ENCODE measurements at regions not wholly inside any gene's neighbourhood (a gene's known extent, or its start where the extent isn't known, plus 50 kb on each side); places are given as distances from the start of the nearest gene placed in this dataset.

GRCh38 chr3:176431991-176432390 is 765.3 kb downstream of the TBL1XR1 start:
- no peak for DNase-seq (ENCODE audit: low spot score)
- in situ Hi-C loops (cut with MboI; ENCODE audit: low sequenced_read_pairs, unreplicated experiment): no loop called here
- TF ChIP-seq, protein P1, sequence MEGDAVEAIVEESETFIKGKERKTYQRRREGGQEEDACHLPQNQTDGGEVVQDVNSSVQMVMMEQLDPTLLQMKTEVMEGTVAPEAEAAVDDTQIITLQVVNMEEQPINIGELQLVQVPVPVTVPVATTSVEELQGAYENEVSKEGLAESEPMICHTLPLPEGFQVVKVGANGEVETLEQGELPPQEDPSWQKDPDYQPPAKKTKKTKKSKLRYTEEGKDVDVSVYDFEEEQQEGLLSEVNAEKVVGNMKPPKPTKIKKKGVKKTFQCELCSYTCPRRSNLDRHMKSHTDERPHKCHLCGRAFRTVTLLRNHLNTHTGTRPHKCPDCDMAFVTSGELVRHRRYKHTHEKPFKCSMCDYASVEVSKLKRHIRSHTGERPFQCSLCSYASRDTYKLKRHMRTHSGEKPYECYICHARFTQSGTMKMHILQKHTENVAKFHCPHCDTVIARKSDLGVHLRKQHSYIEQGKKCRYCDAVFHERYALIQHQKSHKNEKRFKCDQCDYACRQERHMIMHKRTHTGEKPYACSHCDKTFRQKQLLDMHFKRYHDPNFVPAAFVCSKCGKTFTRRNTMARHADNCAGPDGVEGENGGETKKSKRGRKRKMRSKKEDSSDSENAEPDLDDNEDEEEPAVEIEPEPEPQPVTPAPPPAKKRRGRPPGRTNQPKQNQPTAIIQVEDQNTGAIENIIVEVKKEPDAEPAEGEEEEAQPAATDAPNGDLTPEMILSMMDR (IDR thresholded peaks at IDR 0.05; ENCODE audit: borderline replicate concordance, control extremely low read depth, extremely low read depth, insufficient read depth, missing control alignments): no peak

GRCh38 chr3:176431038-176431418 is 766.3 kb downstream of the TBL1XR1 start:
- in situ Hi-C loops (cut with MboI; ENCODE audit: low sequenced_read_pairs, unreplicated experiment): no loop called here
- TF ChIP-seq, protein P1 (IDR thresholded peaks at IDR 0.05; ENCODE audit: borderline replicate concordance, control extremely low read depth, extremely low read depth, insufficient read depth, missing control alignments): no peak
- DNase-seq (ENCODE audit: low spot score): no peak

DNA sequence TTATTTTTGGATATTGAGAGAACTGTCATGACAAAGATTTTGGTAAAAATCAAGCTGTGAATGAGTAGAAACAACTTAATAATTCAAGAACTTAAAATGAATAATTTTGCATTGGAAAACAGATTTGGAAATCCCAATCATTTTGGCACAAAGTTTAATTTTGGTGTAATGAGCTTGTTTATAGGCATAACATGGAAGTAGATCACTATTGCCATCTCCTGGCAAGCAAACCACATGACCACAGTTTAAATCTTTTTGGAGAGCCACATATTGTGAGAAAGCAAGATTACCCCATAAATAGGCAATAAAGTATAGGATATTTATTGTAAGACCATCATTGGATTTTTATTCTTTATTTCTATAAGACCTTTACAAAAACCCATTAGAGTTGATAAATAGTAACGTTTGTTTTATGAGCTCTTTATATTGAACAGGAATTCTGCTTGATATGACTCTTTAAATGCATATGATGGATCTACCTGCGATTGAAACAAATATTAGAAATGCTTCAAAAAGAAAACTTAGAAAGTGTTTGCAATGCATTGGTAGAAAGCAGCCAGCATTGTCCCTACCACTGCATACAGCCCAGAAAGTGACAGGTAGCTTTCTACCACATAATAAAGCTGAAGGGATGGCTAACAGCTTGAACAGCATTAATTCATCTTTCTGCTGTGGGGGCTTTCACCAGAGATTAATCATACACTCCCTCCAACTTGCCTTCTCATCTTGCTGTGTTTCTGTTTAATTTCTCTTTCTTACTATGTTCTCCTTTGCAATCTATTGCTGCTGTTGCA is 766.8 kb downstream of the TBL1XR1 start:
- no peak for DNase-seq (ENCODE audit: low spot score)
- TF ChIP-seq, protein P1 (IDR thresholded peaks at IDR 0.05; ENCODE audit: borderline replicate concordance, control extremely low read depth, extremely low read depth, insufficient read depth, missing control alignments): peak; percentile 39
- in situ Hi-C loops (cut with MboI; ENCODE audit: low sequenced_read_pairs, unreplicated experiment): no loop called here

GRCh38 chr3:176428552-176428951 is 768.7 kb downstream of the TBL1XR1 start:
- in situ Hi-C loops (cut with MboI; ENCODE audit: low sequenced_read_pairs, unreplicated experiment): no loop called here
- TF ChIP-seq, protein P1 (IDR thresholded peaks at IDR 0.05; ENCODE audit: borderline replicate concordance, control extremely low read depth, extremely low read depth, insufficient read depth, missing control alignments): no peak
- no peak for DNase-seq (ENCODE audit: low spot score)

- in situ Hi-C loops (cut with MboI; ENCODE audit: low sequenced_read_pairs, unreplicated experiment): no loop called here
- TF ChIP-seq, protein P1 (IDR thresholded peaks at IDR 0.05; ENCODE audit: borderline replicate concordance, control extremely low read depth, extremely low read depth, insufficient read depth, missing control alignments): no peak
- DNase-seq (ENCODE audit: low spot score): no peak
These were observed 770.9 kb downstream of the TBL1XR1 start for GRCh38 chr3:176426371-176426770.

GRCh38 chr3:176416870-176417269 is 780.4 kb downstream of the TBL1XR1 start:
- in situ Hi-C loops (cut with MboI; ENCODE audit: low sequenced_read_pairs, unreplicated experiment): no loop called here

More at GRCh38 chr3:176416870-176417269, 780.4 kb downstream of the TBL1XR1 start:
- DNase-seq (ENCODE audit: low spot score): no peak
- TF ChIP-seq, protein P1 (IDR thresholded peaks at IDR 0.05; ENCODE audit: borderline replicate concordance, control extremely low read depth, extremely low read depth, insufficient read depth, missing control alignments): no peak

Measured in GM13976 (cell line).